Upper lobe of right lung (tissue), 1 donor: ENCODE measurements at regions not wholly inside any gene's neighbourhood (a gene's known extent, or its start where the extent isn't known, plus 50 kb on each side); places are given as distances from the start of the nearest gene placed in this dataset.

Experiments
- ATAC-seq: fragments of 200-7000 bp; cut with Tn5 transposase; one replicate; pipeline ENCODE4 v1.9.1; 2020; ENCODE audit warnings: mild to moderate bottlenecking, moderate library complexity
- DNase-seq: peaks from one replicate; pipeline ENCODE4 v3.0.0-alpha.2; 2020
- H3K27ac ChIP-seq: fragments of 200-600 bp; one replicate; pipeline ENCODE4 v1.8.0; 2022
- H3K27me3 ChIP-seq: fragments of 200-600 bp; one replicate; pipeline ENCODE4 v1.8.0; 2022; ENCODE audit warnings: mild to moderate bottlenecking
- H3K36me3 ChIP-seq: fragments of 200-600 bp; one replicate; pipeline ENCODE4 v1.8.0; 2022
- H3K4me1 ChIP-seq: fragments of 200-600 bp; one replicate; pipeline ENCODE4 v1.8.0; 2022
- H3K4me3 ChIP-seq: fragments of 200-600 bp; one replicate; pipeline ENCODE4 v1.8.0; 2022; ENCODE audit warnings: mild to moderate bottlenecking
- H3K9me3 ChIP-seq: fragments of 200-600 bp; one replicate; pipeline ENCODE4 v1.8.0; 2022
- CTCF ChIP-seq: fragments of 200-600 bp; IDR thresholded peaks from one replicate; pipeline ENCODE4 v1.8.0; 2022; ENCODE audit warnings: antibody characterized with exemption
- intact Hi-C: fragments of 100-400 bp; cut with DNase I; formaldehyde crosslinking; loops from one replicate; pipeline ENCODE4 v1.11.0; 2022
- donor health status: DM: no; HTN: yes; CAD: no; lungs with severe emphysema.

GRCh38 chrX:114127411-114128025, 456.4 kb upstream of the HTR2C start:
- no peaks in the 10 kb centered on the region for H3K4me1 ChIP-seq
- no peaks in the 10 kb centered on the region for H3K27me3 ChIP-seq
- no peaks in the 10 kb centered on the region for H3K36me3 ChIP-seq
- intact Hi-C loops = no loop called here
- no peak for ATAC-seq
- H3K4me3 ChIP-seq = no peak overlapping the region
- no peak overlapping the region for H3K27ac ChIP-seq
- no peak for TF ChIP-seq CTCF
- DNase-seq = no peak
- H3K9me3 ChIP-seq = no peaks in the 10 kb centered on the region

DNA sequence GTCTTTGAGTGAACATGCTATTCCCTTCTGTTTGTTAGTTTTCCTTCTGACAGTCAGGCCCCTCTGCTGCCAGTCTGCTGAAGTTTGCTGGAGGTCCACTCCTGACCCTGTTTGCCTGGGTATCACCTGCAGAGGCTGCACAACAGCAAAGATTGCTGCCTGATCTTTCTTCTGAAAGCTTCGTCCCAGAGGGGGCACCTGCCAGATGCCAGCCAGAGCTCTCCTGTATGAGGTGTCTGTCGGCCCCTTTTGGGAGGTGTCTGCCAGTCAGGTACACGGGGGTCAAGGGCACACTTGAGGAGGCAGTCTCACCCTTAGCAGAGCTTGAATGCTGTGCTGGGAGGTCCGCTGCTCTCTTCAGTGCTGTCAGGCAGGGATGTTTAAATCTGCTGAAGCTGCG, 456.9 kb upstream of the HTR2C start:
- Histone ChIP-seq H3K27ac (no peak overlapping the region), H3K27me3 (no peaks in the 10 kb centered on the region), H3K4me1 (no peaks in the 10 kb centered on the region), H3K36me3 (no peaks in the 10 kb centered on the region), H3K4me3 (no peak overlapping the region), H3K9me3 (no peaks in the 10 kb centered on the region)
- DNase-seq = no peak
- intact Hi-C loops = no loop called here
- ATAC-seq = no peak
- no peak for TF ChIP-seq CTCF

GRCh38 chrX:114101081-114101480, 482.8 kb upstream of the HTR2C start:
- intact Hi-C loops = no loop called here
- Histone ChIP-seq H3K9me3 (no peaks in the 10 kb centered on the region), H3K4me1 (no peaks in the 10 kb centered on the region), H3K4me3 (no peak overlapping the region), H3K27ac (no peak overlapping the region), H3K27me3 (no peaks in the 10 kb centered on the region), H3K36me3 (no peaks in the 10 kb centered on the region)
- DNase-seq = no peak
- TF ChIP-seq CTCF = no peak
- ATAC-seq = no peak

GRCh38 chrX:114097866-114098265, 486.0 kb upstream of the HTR2C start:
- Histone ChIP-seq H3K27me3 (no peaks in the 10 kb centered on the region), H3K27ac (no peak overlapping the region), H3K4me1 (no peaks in the 10 kb centered on the region), H3K4me3 (no peak overlapping the region), H3K9me3 (no peaks in the 10 kb centered on the region), H3K36me3 (no peaks in the 10 kb centered on the region)
- intact Hi-C loops = no loop called here
- TF ChIP-seq CTCF = no peak
- no peak for ATAC-seq
- no peak for DNase-seq

GRCh38 chrX:114097427-114097826, 486.5 kb upstream of the HTR2C start:
- H3K27me3 ChIP-seq = no peaks in the 10 kb centered on the region
- H3K4me1 ChIP-seq = no peaks in the 10 kb centered on the region
- ATAC-seq (no peak), DNase-seq (no peak)
- no peaks in the 10 kb centered on the region for H3K36me3 ChIP-seq
- no peak overlapping the region for H3K4me3 ChIP-seq
- no peak for TF ChIP-seq CTCF
- H3K27ac ChIP-seq = no peak overlapping the region
- intact Hi-C loops = no loop called here
- H3K9me3 ChIP-seq = no peaks in the 10 kb centered on the region

GRCh38 chrX:114095789-114096188, 488.1 kb upstream of the HTR2C start:
- Histone ChIP-seq H3K4me1 (no peaks in the 10 kb centered on the region), H3K4me3 (no peak overlapping the region), H3K36me3 (no peaks in the 10 kb centered on the region), H3K9me3 (no peaks in the 10 kb centered on the region), H3K27ac (no peak overlapping the region), H3K27me3 (no peaks in the 10 kb centered on the region)
- ATAC-seq = no peak
- intact Hi-C loops = no loop called here
- DNase-seq = no peak
- no peak for TF ChIP-seq CTCF
